ENCODE measurements at regions not wholly inside any gene's neighbourhood (a gene's known extent, or its start where the extent isn't known, plus 50 kb on each side); places are given as distances from the start of the nearest gene placed in this dataset.

GRCh38 chr11:88035271-88035670 is 140.0 kb downstream of the RAB38 start:
- TF ChIP-seq MAX (IDR thresholded peaks at IDR 0.05) (no peak), REST (IDR thresholded peaks at IDR 0.05) (no peak), CTCF (IDR thresholded peaks at IDR 0.05; ENCODE audit: low read depth, low read length, missing input control) (no peak)

Data from liver (tissue), 2 donors.